CD14-positive monocyte (primary cell): ENCODE measurements at regions not wholly inside any gene's neighbourhood (a gene's known extent, or its start where the extent isn't known, plus 50 kb on each side); places are given as distances from the start of the nearest gene placed in this dataset.

Experiments
- DNase-seq, 3 donors: peaks; one replicate each; pipeline ENCODE4 v3.0.0-alpha.2; 2011 to 2022
- H2AFZ ChIP-seq: 2 replicates; pipeline ENCODE4 v1.6.0; 2012; ENCODE audit warnings: mild to moderate bottlenecking, low read depth, low read length, inconsistent platforms; ENCODE audit not compliant: insufficient read depth, poor library complexity, severe bottlenecking
- H3K27ac ChIP-seq, 2 donors: 1 replicate in 1 of 2; 2 replicates in 1 of 2; pipeline ENCODE4 v1.5.1; 2012 to 2013; ENCODE audit warnings: low read length in 2 of 2, control low read depth in 1 of 2, inconsistent platforms in 1 of 2, low read depth in 1 of 2, mild to moderate bottlenecking in 1 of 2
- H3K27me3 ChIP-seq, 2 donors: one replicate each; pipeline versions ENCODE4 v1.6.0 to v1.6.1; 2011 to 2013; ENCODE audit warnings: low read length in 2 of 2; ENCODE audit not compliant: control insufficient read depth in 2 of 2, insufficient read depth in 2 of 2
- H3K36me3 ChIP-seq, 2 donors: replicated peaks in 1 of 2; 1 replicate in 1 of 2; 2 replicates in 1 of 2; pipeline versions ENCODE4 v1.5.1 to v1.6.1; 2012 to 2013; ENCODE audit warnings: low read length in 2 of 2, control low read depth in 1 of 2, inconsistent platforms in 1 of 2, mild to moderate bottlenecking in 1 of 2; ENCODE audit not compliant: insufficient read depth in 2 of 2, control insufficient read depth in 1 of 2
- H3K4me1 ChIP-seq, 2 donors: 1 replicate in 1 of 2; 2 replicates in 1 of 2; pipeline versions ENCODE4 v1.5.1 to v1.6.1; 2012 to 2013; ENCODE audit warnings: low read length in 2 of 2, control low read depth in 1 of 2, inconsistent platforms in 1 of 2, mild to moderate bottlenecking in 1 of 2, moderate library complexity in 1 of 2; ENCODE audit not compliant: insufficient read depth in 2 of 2, control insufficient read depth in 1 of 2
- H3K4me2 ChIP-seq: replicated peaks from 2 replicates; pipeline ENCODE3; 2012; ENCODE audit warnings: low read length, moderate library complexity, mild to moderate bottlenecking; ENCODE audit not compliant: poor library complexity, severe bottlenecking; ENCODE audit errors: extremely low read depth
- H3K4me3 ChIP-seq, 3 experiments: fragments of 200-600 bp in 1 of 3; sonication (generic) in 1 of 3; replicated peaks in 1 of 3; 1 replicate in 2 of 3; 2 replicates in 1 of 3; pipeline ENCODE4 v1.5.1; 2011 to 2013; ENCODE audit warnings: low read length in 3 of 3, mild to moderate bottlenecking in 3 of 3, control low read depth in 2 of 3, low read depth in 2 of 3, inconsistent platforms in 1 of 3, moderate library complexity in 1 of 3
- H3K79me2 ChIP-seq: 2 replicates; pipeline ENCODE4 v1.6.0; 2012; ENCODE audit warnings: mild to moderate bottlenecking, control low read depth, inconsistent platforms, low read length, moderate library complexity; ENCODE audit not compliant: insufficient read depth
- H3K9ac ChIP-seq: 2 replicates; pipeline ENCODE4 v1.6.0; 2017; ENCODE audit warnings: low read length, mild to moderate bottlenecking; ENCODE audit not compliant: insufficient read depth, poor library complexity, severe bottlenecking
- H3K9me3 ChIP-seq, 2 donors: replicated peaks in 1 of 2; 1 replicate in 1 of 2; 2 replicates in 1 of 2; pipeline versions ENCODE4 v1.5.1 to v1.6.1; 2012 to 2013; ENCODE audit warnings: low read length in 2 of 2, control low read depth in 1 of 2; ENCODE audit not compliant: control insufficient read depth in 1 of 2, insufficient read depth in 1 of 2
- H4K20me1 ChIP-seq: 2 replicates; pipeline ENCODE4 v1.6.0; 2012; ENCODE audit warnings: mild to moderate bottlenecking, low read length, control low read depth, moderate library complexity; ENCODE audit not compliant: insufficient read depth
- H3K27ac Mint-ChIP-seq, 7 donors: one replicate each; pipeline ENCODE4 v1.8.0; 2020; ENCODE audit warnings: mild to moderate bottlenecking in 7 of 7, mixed read lengths in 7 of 7, moderate library complexity in 6 of 7, inconsistent platforms in 2 of 7
- H3K27me3 Mint-ChIP-seq, 3 donors: one replicate each; pipeline ENCODE4 v1.8.0; 2021 to 2022; ENCODE audit warnings: low read depth in 3 of 3, mild to moderate bottlenecking in 3 of 3, mixed read lengths in 3 of 3, moderate library complexity in 3 of 3, inconsistent platforms in 1 of 3
- H3K36me3 Mint-ChIP-seq, 2 donors: one replicate each; pipeline ENCODE4 v1.8.0; 2020; ENCODE audit warnings: mixed read lengths in 2 of 2, inconsistent platforms in 1 of 2, mild to moderate bottlenecking in 1 of 2
- H3K4me1 Mint-ChIP-seq: one replicate; pipeline ENCODE4 v1.8.0; 2020; ENCODE audit warnings: mild to moderate bottlenecking, mixed read lengths
- H3K4me3 Mint-ChIP-seq, 2 donors: one replicate each; pipeline ENCODE4 v1.8.0; 2020; ENCODE audit warnings: mild to moderate bottlenecking in 2 of 2, mixed read lengths in 2 of 2, moderate library complexity in 1 of 2
- H3K9me3 Mint-ChIP-seq, 7 donors: one replicate each; pipeline ENCODE4 v1.8.0; 2020 to 2022; ENCODE audit warnings: mixed read lengths in 7 of 7, mild to moderate bottlenecking in 6 of 7, moderate library complexity in 6 of 7, inconsistent platforms in 2 of 7
- WGBS: methylation state at CpG from one replicate; pipeline ENCODE4 v1.1.5; 2013; ENCODE audit warnings: missing lambda C conversion rate; ENCODE audit not compliant: insufficient coverage; 5-methylcytosine and 5-hydroxymethylcytosine counted together
- intact Hi-C, 2 donors: fragments of 100-400 bp; cut with micrococcal nuclease; formaldehyde crosslinking; loops; one replicate each; pipeline versions ENCODE4 v1.15.0 to v1.15.1; 2023
- TF ChIP-seq, protein P1 (sequence below): fragments of 200-600 bp; IDR thresholded peaks from one replicate; pipeline ENCODE4 v1.8.0; 2022; ENCODE audit warnings: antibody characterized with exemption, mild to moderate bottlenecking

DNA sequence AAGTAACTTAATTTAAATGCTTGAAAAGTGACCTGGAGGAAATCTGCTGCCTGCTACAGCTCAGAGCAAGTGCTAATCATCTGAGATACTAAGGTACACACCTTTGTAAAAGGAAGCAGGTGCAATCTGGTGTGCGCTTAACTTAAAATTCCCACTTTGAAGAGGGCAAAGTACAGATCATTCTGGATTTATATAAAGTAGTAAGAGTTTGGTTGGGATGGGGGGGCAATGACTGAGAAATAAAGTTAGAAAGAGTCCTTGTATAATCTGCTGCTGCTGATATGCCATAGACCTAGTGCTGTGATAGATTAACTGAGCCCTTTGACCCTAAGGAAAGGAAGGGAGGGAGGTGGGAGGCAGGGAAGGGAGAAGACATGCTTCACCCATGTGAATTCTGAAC, 141.0 kb downstream of the MTNR1A start:
- Histone ChIP-seq H3K4me2 (no peak overlapping the region), H4K20me1 (no peaks in the 10 kb centered on the region), H2AFZ (no peak overlapping the region), H3K27ac (no peak overlapping the region), H3K9me3 (peaks cover 0 to 5% of the 10 kb centered on the region in 2 donors), H3K9ac (no peak overlapping the region), H3K27me3 (no peaks in the 10 kb centered on the region), H3K36me3 (no peaks in the 10 kb centered on the region), H3K4me3 (no peak overlapping the region), H3K4me1 (no peaks in the 10 kb centered on the region), H3K79me2 (no peaks in the 10 kb centered on the region)
- no peak overlapping the region for H3K27ac Mint-ChIP-seq
- intact Hi-C loops: no loop called here
- 100% methylated on average over 1 of the region's 1 CpG for WGBS
- no peaks in the 10 kb centered on the region for H3K27me3 Mint-ChIP-seq
- H3K36me3 Mint-ChIP-seq: no peaks in the 10 kb centered on the region
- no peak for DNase-seq
- no peaks in the 10 kb centered on the region for H3K4me1 Mint-ChIP-seq
- H3K4me3 Mint-ChIP-seq: no peak overlapping the region
- peaks cover 0 to 9% (median 3%) of the 10 kb centered on the region in 7 donors for H3K9me3 Mint-ChIP-seq
- TF ChIP-seq, protein P1, sequence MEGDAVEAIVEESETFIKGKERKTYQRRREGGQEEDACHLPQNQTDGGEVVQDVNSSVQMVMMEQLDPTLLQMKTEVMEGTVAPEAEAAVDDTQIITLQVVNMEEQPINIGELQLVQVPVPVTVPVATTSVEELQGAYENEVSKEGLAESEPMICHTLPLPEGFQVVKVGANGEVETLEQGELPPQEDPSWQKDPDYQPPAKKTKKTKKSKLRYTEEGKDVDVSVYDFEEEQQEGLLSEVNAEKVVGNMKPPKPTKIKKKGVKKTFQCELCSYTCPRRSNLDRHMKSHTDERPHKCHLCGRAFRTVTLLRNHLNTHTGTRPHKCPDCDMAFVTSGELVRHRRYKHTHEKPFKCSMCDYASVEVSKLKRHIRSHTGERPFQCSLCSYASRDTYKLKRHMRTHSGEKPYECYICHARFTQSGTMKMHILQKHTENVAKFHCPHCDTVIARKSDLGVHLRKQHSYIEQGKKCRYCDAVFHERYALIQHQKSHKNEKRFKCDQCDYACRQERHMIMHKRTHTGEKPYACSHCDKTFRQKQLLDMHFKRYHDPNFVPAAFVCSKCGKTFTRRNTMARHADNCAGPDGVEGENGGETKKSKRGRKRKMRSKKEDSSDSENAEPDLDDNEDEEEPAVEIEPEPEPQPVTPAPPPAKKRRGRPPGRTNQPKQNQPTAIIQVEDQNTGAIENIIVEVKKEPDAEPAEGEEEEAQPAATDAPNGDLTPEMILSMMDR: no peak

DNA sequence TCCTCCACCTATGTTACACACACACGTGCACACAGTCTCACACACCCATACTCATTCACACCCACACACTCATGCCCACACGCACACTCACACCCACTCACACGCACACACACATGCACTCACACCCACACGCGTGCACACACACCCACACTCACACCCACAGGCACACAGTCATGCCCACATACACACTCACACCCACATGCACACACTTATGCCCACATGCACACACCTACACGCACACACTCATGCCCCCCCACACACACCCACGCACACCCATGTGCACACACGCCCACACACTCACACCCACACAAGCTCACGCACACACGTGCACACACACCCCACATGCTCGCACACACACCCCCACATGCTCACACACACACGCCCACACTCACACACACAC, 140.0 kb downstream of the F11 start:
- Histone ChIP-seq H3K9me3 (peaks cover 10 to 15% of the 10 kb centered on the region in 2 donors), H3K4me2 (no peak overlapping the region), H3K79me2 (no peaks in the 10 kb centered on the region), H3K4me1 (no peaks in the 10 kb centered on the region), H3K4me3 (no peak overlapping the region), H2AFZ (no peak overlapping the region), H3K27ac (no peak overlapping the region), H4K20me1 (no peaks in the 10 kb centered on the region), H3K36me3 (no peaks in the 10 kb centered on the region), H3K27me3 (no peaks in the 10 kb centered on the region), H3K9ac (no peak overlapping the region)
- Mint-ChIP-seq H3K9me3 (peaks cover 16 to 26% (median 18%) of the 10 kb centered on the region in 7 donors), H3K4me3 (no peak overlapping the region), H3K27me3 (no peaks in the 10 kb centered on the region), H3K36me3 (no peaks in the 10 kb centered on the region), H3K4me1 (no peaks in the 10 kb centered on the region), H3K27ac (no peak overlapping the region)
- intact Hi-C loops: no loop called here
- WGBS: 88% methylated on average over 12 of the region's 12 CpGs
- DNase-seq: no peak
- TF ChIP-seq, protein P1: no peak
